K562 (cell line): ENCODE measurements at regions not wholly inside any gene's neighbourhood (a gene's known extent, or its start where the extent isn't known, plus 50 kb on each side); places are given as distances from the start of the nearest gene placed in this dataset.

Source experiments
- ATAC-seq: fragments of 200-7000 bp; cut with Tn5 transposase; 3 replicates; pipeline ENCODE4 v1.9.1; 2020; ENCODE audit warnings: moderate library complexity
- BruUV-seq: library from RNA; stranded (reverse); fragments of 400-500 nt; replicated peaks from 2 replicates; lab custom pipeline; 2021; lab: Mats Ljungman, UMichigan
- CTCF ChIA-PET: fragments of 300-600 bp; formaldehyde crosslinking; extraction: SDS; loops from one replicate; lab custom pipeline; 2021; ENCODE audit warnings: low intra/inter-chr PET ratio; lab: Yijun Ruan, JAX
- POLR2A ChIA-PET: fragments of 300-600, 350-650 bp; sonication (Branson Sonifier 250); formaldehyde crosslinking; extraction: SDS; loops from one replicate; lab custom pipeline; 2021; ENCODE audit warnings: antibody characterized with exemption, inconsistent platforms; lab: Yijun Ruan, JAX
- DNase-seq, 4 experiments: peaks; one replicate each; pipeline versions ENCODE4 v3.0.0 to v3.0.0-alpha.2; 2011 to 2018; ENCODE audit warnings: low spot score in 3 of 4, mixed read lengths in 3 of 4; ENCODE audit errors: extremely low read depth in 1 of 4
- FAIRE-seq: peaks from 2 replicates; lab custom pipeline; 2011; peaks lifted over from hg19 to GRCh38; lab: Jason Lieb, UNC
- H2AFZ ChIP-seq: 2 replicates; pipeline ENCODE4 v1.6.0; 2011; ENCODE audit warnings: low read depth, low read length, control low read depth, inconsistent platforms
- H3K27ac ChIP-seq: fragments of 200-600 bp; 3 replicates; pipeline ENCODE4 v1.8.0; 2011; ENCODE audit warnings: low read depth, mild to moderate bottlenecking, control low read depth, inconsistent platforms, low read length, moderate library complexity, mixed read lengths; ENCODE audit errors: extremely low read depth
- H3K27me3 ChIP-seq, 2 experiments: fragments of 300-600 bp in 1 of 2; 2 replicates in 1 of 2; 3 replicates in 1 of 2; pipeline versions ENCODE4 v1.6.0 to v1.8.0; 2011; ENCODE audit warnings: inconsistent platforms in 2 of 2, low read length in 2 of 2, mild to moderate bottlenecking in 1 of 2, mixed read lengths in 1 of 2, moderate library complexity in 1 of 2; ENCODE audit not compliant: control insufficient read depth in 2 of 2, insufficient read depth in 2 of 2
- H3K36me3 ChIP-seq: fragments of 300-600 bp; 3 replicates; pipeline ENCODE4 v1.8.0; 2011; ENCODE audit warnings: mild to moderate bottlenecking, low read length, inconsistent platforms; ENCODE audit not compliant: control insufficient read depth, insufficient read depth
- H3K4me1 ChIP-seq, 2 experiments: fragments of 200-600 bp in 1 of 2; replicated peaks in 1 of 2; 2 replicates in 1 of 2; 3 replicates in 1 of 2; pipeline versions ENCODE4 v1.5.1 to v1.8.0; 2011; ENCODE audit warnings: inconsistent platforms in 2 of 2, low read length in 2 of 2, mild to moderate bottlenecking in 1 of 2, mixed read lengths in 1 of 2, moderate library complexity in 1 of 2; ENCODE audit not compliant: control insufficient read depth in 2 of 2, insufficient read depth in 2 of 2
- H3K4me2 ChIP-seq: 2 replicates; pipeline ENCODE4 v1.6.1; 2011; ENCODE audit warnings: low read length, control low read depth, inconsistent platforms, mixed read lengths; ENCODE audit not compliant: insufficient read depth
- H3K4me3 ChIP-seq: fragments of 200-600 bp; sonication (generic), shearing (Covaris generic); 2 replicates; pipeline ENCODE4 v1.5.1; 2016; ENCODE audit warnings: control low read depth, inconsistent platforms
- H3K79me2 ChIP-seq: fragments of 200-600 bp; 3 replicates; pipeline ENCODE4 v1.8.0; 2011; ENCODE audit warnings: low read length, inconsistent platforms; ENCODE audit not compliant: control insufficient read depth, insufficient read depth
- H3K9ac ChIP-seq, 2 experiments: 2 replicates each; pipeline versions ENCODE4 v1.6.0 to v1.6.1; 2011; ENCODE audit warnings: low read depth in 2 of 2, low read length in 2 of 2, control low read depth in 1 of 2, inconsistent platforms in 1 of 2, mild to moderate bottlenecking in 1 of 2, mixed read lengths in 1 of 2; ENCODE audit not compliant: insufficient read depth in 1 of 2
- H3K9me1 ChIP-seq: one replicate; pipeline ENCODE4 v1.6.0; 2011; ENCODE audit warnings: inconsistent platforms, mild to moderate bottlenecking, low read length, moderate library complexity; ENCODE audit not compliant: control insufficient read depth, insufficient read depth
- H3K9me3 ChIP-seq: replicated peaks from 2 replicates; pipeline ENCODE4 v1.5.1; 2011; ENCODE audit warnings: low read depth, low read length, inconsistent platforms; ENCODE audit not compliant: control insufficient read depth, insufficient read depth
- H4K20me1 ChIP-seq: replicated peaks from 2 replicates; pipeline ENCODE4 v1.6.1; 2011; ENCODE audit warnings: low read length, inconsistent platforms, mixed read lengths; ENCODE audit not compliant: control insufficient read depth, insufficient read depth
- CBFB ChIP-seq: sonication (generic); formaldehyde crosslinking; IDR thresholded peaks from 2 replicates; pipeline ENCODE4 v1.4.0; 2020; ENCODE audit warnings: mild to moderate bottlenecking, missing genetic modification reagents
- ERF ChIP-seq: fragments of 450-650 bp; formaldehyde crosslinking; IDR thresholded peaks from 2 replicates; pipeline ENCODE4 v1.4.0; 2020; ENCODE audit warnings: mild to moderate bottlenecking, mixed read lengths
- HNRNPH1 ChIP-seq: fragments of 200-400 bp; formaldehyde crosslinking; optimal IDR thresholded peaks from 2 replicates; pipeline ENCODE3; 2017; ENCODE audit warnings: low read depth, mild to moderate bottlenecking, low read length, moderate library complexity
- IRF2 ChIP-seq: sonication (generic); formaldehyde crosslinking; IDR thresholded peaks from 2 replicates; pipeline ENCODE4 v1.8.1; 2022; ENCODE audit warnings: mild to moderate bottlenecking, missing genetic modification reagents
- PHF20 ChIP-seq: fragments of 450-650 bp; IDR thresholded peaks from 2 replicates; pipeline ENCODE4 v1.6.1; 2018; ENCODE audit not compliant: partially characterized antibody
- SAFB2 ChIP-seq: fragments of 200-400 bp; formaldehyde crosslinking; IDR thresholded peaks from 2 replicates; pipeline ENCODE4 v1.6.1; 2018; ENCODE audit warnings: borderline replicate concordance, low read length, low read depth, moderate library complexity; ENCODE audit not compliant: severe bottlenecking
- THAP12 ChIP-seq: fragments of 250-450 bp; sonication (Bioruptor Pico); IDR thresholded peaks from 2 replicates; pipeline ENCODE4 v1.9.0; 2021; ENCODE audit warnings: mild to moderate bottlenecking, inconsistent platforms
- ZNF263 ChIP-seq: sonication (generic); formaldehyde crosslinking; IDR thresholded peaks from 2 replicates; pipeline ENCODE4 v1.8.0; 2022; ENCODE audit warnings: mild to moderate bottlenecking, missing genetic modification reagents, borderline replicate concordance
- ZNF830 ChIP-seq: fragments of 250-450 bp; sonication (Bioruptor Pico); IDR thresholded peaks from 2 replicates; pipeline ENCODE4 v1.5.0; 2021; ENCODE audit warnings: mild to moderate bottlenecking
- WGBS: fragments of 100-300 bp; shearing (Covaris generic); methylation state at CpG from one replicate; pipeline ENCODE4 v1.1.6; 2016; ENCODE audit warnings: low coverage, mixed read lengths; ENCODE audit not compliant: insufficient coverage; ENCODE audit errors: missing lambda C conversion rate; 5-methylcytosine and 5-hydroxymethylcytosine counted together
- in situ Hi-C: fragments of 300-500 bp; cut with MboI; formaldehyde crosslinking; loops from 4 replicates; pipeline ENCODE4 v1.15.0; 2018; ENCODE audit warnings: inconsistent platforms, mixed read lengths
- intact Hi-C: fragments of 100-400 bp; cut with micrococcal nuclease; formaldehyde crosslinking; loops from 2 replicates; pipeline ENCODE4 v1.14.2; 2022
- TF ChIP-seq, protein P1 (sequence below): fragments of 200-600 bp; sonication (generic); IDR thresholded peaks from one replicate; pipeline ENCODE4 v1.6.1; 2012; ENCODE audit warnings: mild to moderate bottlenecking, low read depth, low read length, inconsistent platforms

GRCh38 chr13:112132619-112133018, 65.7 kb downstream of the SOX1 start:
- no peak overlapping the region for H3K4me2 ChIP-seq
- WGBS = 0% methylated on average over 9 of the region's 9 CpGs
- no peak overlapping the region for H3K4me3 ChIP-seq
- in situ Hi-C loops = no loop called here
- H3K27me3 ChIP-seq = peaks cover 4 to 48% of the 10 kb centered on the region in 2 experiments; a peak in 3 of 5 replicates
- no peak overlapping the region for H2AFZ ChIP-seq
- H3K79me2 ChIP-seq = no peaks in the 10 kb centered on the region
- DNase-seq = no peak
- no peaks in the 10 kb centered on the region for H4K20me1 ChIP-seq
- H3K4me1 ChIP-seq = no peaks in the 10 kb centered on the region
- H3K36me3 ChIP-seq = no peaks in the 10 kb centered on the region
- intact Hi-C loops = no loop called here
- ChIA-PET CTCF (no interaction called here), POLR2A (no interaction called here)
- no peaks in the 10 kb centered on the region for H3K9me1 ChIP-seq
- H3K27ac ChIP-seq = no peak overlapping the region
- no TSS peak for BruUV-seq
- no peak overlapping the region for H3K9ac ChIP-seq
- FAIRE-seq = no peak
- no peaks in the 10 kb centered on the region for H3K9me3 ChIP-seq
- ATAC-seq = no peak
- TF ChIP-seq PHF20 = no peak
- no peak for TF ChIP-seq ZNF830
- no peak for TF ChIP-seq ERF (CRISPR knock-in tag)
- no peak for TF ChIP-seq THAP12 (CRISPR knock-in tag)
- TF ChIP-seq, protein P1, sequence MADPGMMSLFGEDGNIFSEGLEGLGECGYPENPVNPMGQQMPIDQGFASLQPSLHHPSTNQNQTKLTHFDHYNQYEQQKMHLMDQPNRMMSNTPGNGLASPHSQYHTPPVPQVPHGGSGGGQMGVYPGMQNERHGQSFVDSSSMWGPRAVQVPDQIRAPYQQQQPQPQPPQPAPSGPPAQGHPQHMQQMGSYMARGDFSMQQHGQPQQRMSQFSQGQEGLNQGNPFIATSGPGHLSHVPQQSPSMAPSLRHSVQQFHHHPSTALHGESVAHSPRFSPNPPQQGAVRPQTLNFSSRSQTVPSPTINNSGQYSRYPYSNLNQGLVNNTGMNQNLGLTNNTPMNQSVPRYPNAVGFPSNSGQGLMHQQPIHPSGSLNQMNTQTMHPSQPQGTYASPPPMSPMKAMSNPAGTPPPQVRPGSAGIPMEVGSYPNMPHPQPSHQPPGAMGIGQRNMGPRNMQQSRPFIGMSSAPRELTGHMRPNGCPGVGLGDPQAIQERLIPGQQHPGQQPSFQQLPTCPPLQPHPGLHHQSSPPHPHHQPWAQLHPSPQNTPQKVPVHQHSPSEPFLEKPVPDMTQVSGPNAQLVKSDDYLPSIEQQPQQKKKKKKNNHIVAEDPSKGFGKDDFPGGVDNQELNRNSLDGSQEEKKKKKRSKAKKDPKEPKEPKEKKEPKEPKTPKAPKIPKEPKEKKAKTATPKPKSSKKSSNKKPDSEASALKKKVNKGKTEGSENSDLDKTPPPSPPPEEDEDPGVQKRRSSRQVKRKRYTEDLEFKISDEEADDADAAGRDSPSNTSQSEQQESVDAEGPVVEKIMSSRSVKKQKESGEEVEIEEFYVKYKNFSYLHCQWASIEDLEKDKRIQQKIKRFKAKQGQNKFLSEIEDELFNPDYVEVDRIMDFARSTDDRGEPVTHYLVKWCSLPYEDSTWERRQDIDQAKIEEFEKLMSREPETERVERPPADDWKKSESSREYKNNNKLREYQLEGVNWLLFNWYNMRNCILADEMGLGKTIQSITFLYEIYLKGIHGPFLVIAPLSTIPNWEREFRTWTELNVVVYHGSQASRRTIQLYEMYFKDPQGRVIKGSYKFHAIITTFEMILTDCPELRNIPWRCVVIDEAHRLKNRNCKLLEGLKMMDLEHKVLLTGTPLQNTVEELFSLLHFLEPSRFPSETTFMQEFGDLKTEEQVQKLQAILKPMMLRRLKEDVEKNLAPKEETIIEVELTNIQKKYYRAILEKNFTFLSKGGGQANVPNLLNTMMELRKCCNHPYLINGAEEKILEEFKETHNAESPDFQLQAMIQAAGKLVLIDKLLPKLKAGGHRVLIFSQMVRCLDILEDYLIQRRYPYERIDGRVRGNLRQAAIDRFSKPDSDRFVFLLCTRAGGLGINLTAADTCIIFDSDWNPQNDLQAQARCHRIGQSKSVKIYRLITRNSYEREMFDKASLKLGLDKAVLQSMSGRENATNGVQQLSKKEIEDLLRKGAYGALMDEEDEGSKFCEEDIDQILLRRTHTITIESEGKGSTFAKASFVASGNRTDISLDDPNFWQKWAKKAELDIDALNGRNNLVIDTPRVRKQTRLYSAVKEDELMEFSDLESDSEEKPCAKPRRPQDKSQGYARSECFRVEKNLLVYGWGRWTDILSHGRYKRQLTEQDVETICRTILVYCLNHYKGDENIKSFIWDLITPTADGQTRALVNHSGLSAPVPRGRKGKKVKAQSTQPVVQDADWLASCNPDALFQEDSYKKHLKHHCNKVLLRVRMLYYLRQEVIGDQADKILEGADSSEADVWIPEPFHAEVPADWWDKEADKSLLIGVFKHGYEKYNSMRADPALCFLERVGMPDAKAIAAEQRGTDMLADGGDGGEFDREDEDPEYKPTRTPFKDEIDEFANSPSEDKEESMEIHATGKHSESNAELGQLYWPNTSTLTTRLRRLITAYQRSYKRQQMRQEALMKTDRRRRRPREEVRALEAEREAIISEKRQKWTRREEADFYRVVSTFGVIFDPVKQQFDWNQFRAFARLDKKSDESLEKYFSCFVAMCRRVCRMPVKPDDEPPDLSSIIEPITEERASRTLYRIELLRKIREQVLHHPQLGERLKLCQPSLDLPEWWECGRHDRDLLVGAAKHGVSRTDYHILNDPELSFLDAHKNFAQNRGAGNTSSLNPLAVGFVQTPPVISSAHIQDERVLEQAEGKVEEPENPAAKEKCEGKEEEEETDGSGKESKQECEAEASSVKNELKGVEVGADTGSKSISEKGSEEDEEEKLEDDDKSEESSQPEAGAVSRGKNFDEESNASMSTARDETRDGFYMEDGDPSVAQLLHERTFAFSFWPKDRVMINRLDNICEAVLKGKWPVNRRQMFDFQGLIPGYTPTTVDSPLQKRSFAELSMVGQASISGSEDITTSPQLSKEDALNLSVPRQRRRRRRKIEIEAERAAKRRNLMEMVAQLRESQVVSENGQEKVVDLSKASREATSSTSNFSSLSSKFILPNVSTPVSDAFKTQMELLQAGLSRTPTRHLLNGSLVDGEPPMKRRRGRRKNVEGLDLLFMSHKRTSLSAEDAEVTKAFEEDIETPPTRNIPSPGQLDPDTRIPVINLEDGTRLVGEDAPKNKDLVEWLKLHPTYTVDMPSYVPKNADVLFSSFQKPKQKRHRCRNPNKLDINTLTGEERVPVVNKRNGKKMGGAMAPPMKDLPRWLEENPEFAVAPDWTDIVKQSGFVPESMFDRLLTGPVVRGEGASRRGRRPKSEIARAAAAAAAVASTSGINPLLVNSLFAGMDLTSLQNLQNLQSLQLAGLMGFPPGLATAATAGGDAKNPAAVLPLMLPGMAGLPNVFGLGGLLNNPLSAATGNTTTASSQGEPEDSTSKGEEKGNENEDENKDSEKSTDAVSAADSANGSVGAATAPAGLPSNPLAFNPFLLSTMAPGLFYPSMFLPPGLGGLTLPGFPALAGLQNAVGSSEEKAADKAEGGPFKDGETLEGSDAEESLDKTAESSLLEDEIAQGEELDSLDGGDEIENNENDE = no peak
- no peak for TF ChIP-seq ZNF263 (CRISPR knock-in tag)
- TF ChIP-seq HNRNPH1 = no peak
- TF ChIP-seq SAFB2 = no peak
- no peak for TF ChIP-seq IRF2 (CRISPR knock-in tag)
- no peak for TF ChIP-seq CBFB (CRISPR knock-in tag)
